MM.1S (cell line): ENCODE measurements at regions not wholly inside any gene's neighbourhood (a gene's known extent, or its start where the extent isn't known, plus 50 kb on each side); places are given as distances from the start of the nearest gene placed in this dataset.
A peak's percentile ranks its signal among the peaks of the same experiment; 100 is the strongest.

Source experiments
- DNase-seq: peaks from one replicate; pipeline ENCODE4 v3.0.0-alpha.2; 2015
- H2AFZ ChIP-seq: fragments of 300-600 bp; sonication (generic); 2 replicates; pipeline ENCODE4 v1.6.0; 2016; ENCODE audit warnings: antibody characterized with exemption, low read length
- H3F3A ChIP-seq: fragments of 300-600 bp; sonication (generic); 2 replicates; pipeline ENCODE4 v1.6.1; 2016; ENCODE audit warnings: mild to moderate bottlenecking, antibody characterized with exemption, low read length, moderate library complexity, mixed read lengths; ENCODE audit not compliant: insufficient read depth
- H3K27ac ChIP-seq: fragments of 300-600 bp; sonication (generic); 2 replicates; pipeline ENCODE4 v1.5.1; 2016; ENCODE audit warnings: mild to moderate bottlenecking, low read length
- H3K27me3 ChIP-seq: fragments of 300-600 bp; sonication (generic); replicated peaks from 2 replicates; pipeline ENCODE4 v1.6.0; 2016; ENCODE audit warnings: low read length; ENCODE audit not compliant: insufficient read depth
- H3K36me3 ChIP-seq: fragments of 300-600 bp; sonication (generic); replicated peaks from 2 replicates; pipeline ENCODE4 v1.6.1; 2016; ENCODE audit warnings: mild to moderate bottlenecking, low read length, mixed read lengths; ENCODE audit not compliant: insufficient read depth
- H3K4me1 ChIP-seq: fragments of 300-600 bp; sonication (generic); 2 replicates; pipeline ENCODE4 v1.6.1; 2016; ENCODE audit warnings: low read length, mixed read lengths
- H3K4me2 ChIP-seq: fragments of 300-600 bp; sonication (generic); 2 replicates; pipeline ENCODE4 v1.6.0; 2016; ENCODE audit warnings: low read depth, low read length
- H3K4me3 ChIP-seq: fragments of 300-600 bp; sonication (generic); 2 replicates; pipeline ENCODE4 v1.5.1; 2016; ENCODE audit warnings: low read length, mixed read lengths
- H3K79me2 ChIP-seq: fragments of 300-600 bp; sonication (generic); 2 replicates; pipeline ENCODE4 v1.6.1; 2016; ENCODE audit warnings: mixed run types, low read length, mixed read lengths
- H3K9ac ChIP-seq: fragments of 300-600 bp; sonication (generic); 2 replicates; pipeline ENCODE4 v1.6.1; 2016; ENCODE audit warnings: low read length, mixed read lengths
- H3K9me2 ChIP-seq: fragments of 300-600 bp; sonication (generic); replicated peaks from 2 replicates; pipeline ENCODE4 v1.6.1; 2016; ENCODE audit warnings: mild to moderate bottlenecking, low read length, mixed read lengths; ENCODE audit not compliant: insufficient read depth
- H3K9me3 ChIP-seq: fragments of 300-600 bp; sonication (generic); replicated peaks from 2 replicates; pipeline ENCODE4 v1.6.1; 2016; ENCODE audit warnings: mild to moderate bottlenecking, low read length, mixed read lengths; ENCODE audit not compliant: insufficient read depth
- H4K20me1 ChIP-seq: fragments of 300-600 bp; sonication (generic); 2 replicates; pipeline ENCODE4 v1.6.1; 2016; ENCODE audit warnings: mild to moderate bottlenecking, low read length, moderate library complexity, mixed read lengths; ENCODE audit not compliant: insufficient read depth
- CTCF ChIP-seq: fragments of 300-600 bp; sonication (generic); IDR thresholded peaks from 2 replicates; pipeline ENCODE4 v1.5.1; 2016; ENCODE audit warnings: antibody characterized with exemption, low read length, mixed read lengths
- EZH2 ChIP-seq: fragments of 300-600 bp; sonication (generic); optimal IDR thresholded peaks from 2 replicates; pipeline ENCODE3; 2017; ENCODE audit warnings: low read depth, mild to moderate bottlenecking, antibody characterized with exemption, low read length, mixed read lengths
- EZH2phosphoT487 ChIP-seq: fragments of 300-600 bp; sonication (generic); IDR thresholded peaks from 2 replicates; pipeline ENCODE4 v1.6.1; 2018; ENCODE audit warnings: antibody characterized with exemption, low read length

- Histone ChIP-seq H3K9ac (no peak overlapping the region), H3K4me1 (no peaks in the 10 kb centered on the region)
These were observed 261.2 kb upstream of the SHH start for GRCh38 chr7:156073366-156074052.

GRCh38 chr7:156071612-156072011, 259.3 kb upstream of the SHH start:
- no peaks in the 10 kb centered on the region for H3K9me2 ChIP-seq
- TF ChIP-seq EZH2phosphoT487 (no peak), EZH2 (no peak), CTCF (no peak)
- no peak overlapping the region for H3K4me3 ChIP-seq
- no peaks in the 10 kb centered on the region for H3K36me3 ChIP-seq
- no peak overlapping the region for H3K4me2 ChIP-seq
- H3K9ac ChIP-seq, result no peak overlapping the region
- H3K4me1 ChIP-seq, result no peaks in the 10 kb centered on the region
- no peak overlapping the region for H3K27ac ChIP-seq
- H3K79me2 ChIP-seq, result no peaks in the 10 kb centered on the region
- DNase-seq, result no peak
- H2AFZ ChIP-seq, result no peak overlapping the region
- H3K9me3 ChIP-seq, result no peaks in the 10 kb centered on the region
- no peaks in the 10 kb centered on the region for H4K20me1 ChIP-seq
- no peaks in the 10 kb centered on the region for H3F3A ChIP-seq
- peaks cover 54% of the 10 kb centered on the region; the same call in 1 of the 2 replicates for H3K27me3 ChIP-seq

More at GRCh38 chr7:156073366-156074052, 261.2 kb upstream of the SHH start:
- no peaks in the 10 kb centered on the region for H3K9me2 ChIP-seq
- DNase-seq, result peak; percentile 31
- peak overlapping the region; percentile 18; the same call in 1 of the 2 replicates for H3K4me2 ChIP-seq
- H3K36me3 ChIP-seq, result no peaks in the 10 kb centered on the region
- no peaks in the 10 kb centered on the region for H3K79me2 ChIP-seq
- TF ChIP-seq EZH2 (no peak), CTCF (no peak), EZH2phosphoT487 (no peak)
- H3F3A ChIP-seq, result no peaks in the 10 kb centered on the region
- H2AFZ ChIP-seq, result no peak overlapping the region
- H3K4me3 ChIP-seq, result no peak overlapping the region
- H3K9me3 ChIP-seq, result no peaks in the 10 kb centered on the region
- peaks cover 45% of the 10 kb centered on the region for H3K27me3 ChIP-seq
- H3K27ac ChIP-seq, result no peak overlapping the region; the same call in 1 of the 2 replicates
- H4K20me1 ChIP-seq, result no peaks in the 10 kb centered on the region

- H3K4me3 ChIP-seq, result no peak overlapping the region
- no peak overlapping the region for H3K4me2 ChIP-seq
- no peak overlapping the region for H2AFZ ChIP-seq
- H3K27ac ChIP-seq, result no peak overlapping the region
- no peaks in the 10 kb centered on the region for H3K9me3 ChIP-seq
- peaks cover 60% of the 10 kb centered on the region for H3K27me3 ChIP-seq
- no peaks in the 10 kb centered on the region for H4K20me1 ChIP-seq
- no peak for DNase-seq
- H3K36me3 ChIP-seq, result no peaks in the 10 kb centered on the region
- H3F3A ChIP-seq, result no peaks in the 10 kb centered on the region
- no peak overlapping the region for H3K9ac ChIP-seq
- TF ChIP-seq CTCF (no peak), EZH2phosphoT487 (no peak), EZH2 (no peak)
- no peaks in the 10 kb centered on the region for H3K9me2 ChIP-seq
- H3K79me2 ChIP-seq, result no peaks in the 10 kb centered on the region
- no peaks in the 10 kb centered on the region for H3K4me1 ChIP-seq
These were observed 257.6 kb upstream of the SHH start for GRCh38 chr7:156069891-156070290.
